HepG2 (cell line): ENCODE measurements at regions not wholly inside any gene's neighbourhood (a gene's known extent, or its start where the extent isn't known, plus 50 kb on each side); places are given as distances from the start of the nearest gene placed in this dataset.
A peak's percentile ranks its signal among the peaks of the same experiment; 100 is the strongest.

Source experiments
- MEF2D ChIP-seq: sonication (generic); formaldehyde crosslinking; IDR thresholded peaks from 2 replicates; pipeline ENCODE4 v1.5.1; 2020; ENCODE audit warnings: mild to moderate bottlenecking, missing genetic modification reagents
- NR2F2 ChIP-seq: IDR thresholded peaks from 2 replicates; pipeline ENCODE4 v1.6.1; 2012; ENCODE audit warnings: low read depth, inconsistent platforms, borderline replicate concordance
- RFX1 ChIP-seq: fragments of 450-650 bp; IDR thresholded peaks from 2 replicates; pipeline ENCODE4 v1.6.1; 2017
- ZC3H4 ChIP-seq: sonication (generic); formaldehyde crosslinking; IDR thresholded peaks from 2 replicates; pipeline ENCODE4 v1.4.0; 2020; ENCODE audit warnings: missing genetic modification reagents, borderline replicate concordance
- ZFP36 ChIP-seq: fragments of 150-350 bp; IDR thresholded peaks from 2 replicates; pipeline ENCODE4 v1.6.1; 2018; ENCODE audit warnings: borderline replicate concordance, low read length, low read depth; ENCODE audit not compliant: partially characterized antibody
- TF ChIP-seq, protein P1 (sequence below): sonication (generic); formaldehyde crosslinking; IDR thresholded peaks from 2 replicates; pipeline ENCODE4 v1.5.1; 2020; ENCODE audit warnings: missing genetic modification reagents, mild to moderate bottlenecking, borderline replicate concordance
- TF ChIP-seq, protein P2 (sequence below): sonication (generic); formaldehyde crosslinking; IDR thresholded peaks from 2 replicates; pipeline ENCODE4 v1.4.0; 2020; ENCODE audit warnings: missing genetic modification reagents, borderline replicate concordance

DNA sequence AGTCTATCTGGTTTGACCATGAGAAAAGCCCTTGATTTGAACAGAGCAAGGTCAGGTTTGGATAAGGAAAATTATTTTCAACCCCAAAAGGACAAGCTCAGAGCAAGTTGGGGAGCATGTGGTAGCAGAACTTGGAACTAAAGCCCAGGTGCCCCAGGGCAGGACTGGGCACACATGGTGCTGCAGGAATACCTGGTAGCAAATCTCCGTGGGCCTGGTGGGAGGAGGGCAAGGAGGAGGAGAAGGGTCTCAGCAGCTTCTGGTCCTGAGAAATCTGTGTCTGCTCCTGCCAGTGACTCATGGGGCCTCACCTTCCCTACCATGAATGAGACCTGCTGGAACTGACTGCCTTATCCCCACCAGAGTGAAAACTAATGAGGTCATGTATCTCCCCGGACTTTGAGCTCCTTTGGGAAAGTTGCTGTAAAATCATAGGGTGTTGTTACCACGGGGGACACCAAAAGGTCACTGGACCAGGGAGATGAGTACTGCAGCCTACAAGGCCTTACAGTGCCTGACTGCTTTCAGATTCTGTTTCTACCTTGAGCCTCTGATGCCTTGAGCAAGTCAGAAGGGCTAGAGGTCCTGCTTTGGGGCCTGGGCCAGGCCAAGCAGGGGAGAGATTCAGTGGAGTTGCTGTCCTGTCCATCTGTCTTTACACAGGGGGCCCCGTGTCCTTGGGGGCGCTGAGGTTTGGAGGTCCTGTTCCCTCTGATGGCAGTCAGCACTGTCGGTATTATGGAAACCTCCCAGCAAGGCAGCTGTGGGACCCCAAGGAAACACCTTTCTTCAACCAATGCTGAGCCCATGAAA is 304.0 kb downstream of the MYCN start (continued):
- TF ChIP-seq, protein P1, sequence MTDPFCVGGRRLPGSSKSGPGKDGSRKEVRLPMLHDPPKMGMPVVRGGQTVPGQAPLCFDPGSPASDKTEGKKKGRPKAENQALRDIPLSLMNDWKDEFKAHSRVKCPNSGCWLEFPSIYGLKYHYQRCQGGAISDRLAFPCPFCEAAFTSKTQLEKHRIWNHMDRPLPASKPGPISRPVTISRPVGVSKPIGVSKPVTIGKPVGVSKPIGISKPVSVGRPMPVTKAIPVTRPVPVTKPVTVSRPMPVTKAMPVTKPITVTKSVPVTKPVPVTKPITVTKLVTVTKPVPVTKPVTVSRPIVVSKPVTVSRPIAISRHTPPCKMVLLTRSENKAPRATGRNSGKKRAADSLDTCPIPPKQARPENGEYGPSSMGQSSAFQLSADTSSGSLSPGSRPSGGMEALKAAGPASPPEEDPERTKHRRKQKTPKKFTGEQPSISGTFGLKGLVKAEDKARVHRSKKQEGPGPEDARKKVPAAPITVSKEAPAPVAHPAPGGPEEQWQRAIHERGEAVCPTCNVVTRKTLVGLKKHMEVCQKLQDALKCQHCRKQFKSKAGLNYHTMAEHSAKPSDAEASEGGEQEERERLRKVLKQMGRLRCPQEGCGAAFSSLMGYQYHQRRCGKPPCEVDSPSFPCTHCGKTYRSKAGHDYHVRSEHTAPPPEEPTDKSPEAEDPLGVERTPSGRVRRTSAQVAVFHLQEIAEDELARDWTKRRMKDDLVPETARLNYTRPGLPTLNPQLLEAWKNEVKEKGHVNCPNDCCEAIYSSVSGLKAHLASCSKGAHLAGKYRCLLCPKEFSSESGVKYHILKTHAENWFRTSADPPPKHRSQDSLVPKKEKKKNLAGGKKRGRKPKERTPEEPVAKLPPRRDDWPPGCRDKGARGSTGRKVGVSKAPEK (CRISPR knock-in tag) = no peak
- TF ChIP-seq NR2F2 = no peak
- no peak for TF ChIP-seq RFX1
- TF ChIP-seq MEF2D (CRISPR knock-in tag) = no peak
- peak; percentile 71 for TF ChIP-seq ZFP36
- no peak for TF ChIP-seq ZC3H4 (CRISPR knock-in tag)
- TF ChIP-seq, protein P2, sequence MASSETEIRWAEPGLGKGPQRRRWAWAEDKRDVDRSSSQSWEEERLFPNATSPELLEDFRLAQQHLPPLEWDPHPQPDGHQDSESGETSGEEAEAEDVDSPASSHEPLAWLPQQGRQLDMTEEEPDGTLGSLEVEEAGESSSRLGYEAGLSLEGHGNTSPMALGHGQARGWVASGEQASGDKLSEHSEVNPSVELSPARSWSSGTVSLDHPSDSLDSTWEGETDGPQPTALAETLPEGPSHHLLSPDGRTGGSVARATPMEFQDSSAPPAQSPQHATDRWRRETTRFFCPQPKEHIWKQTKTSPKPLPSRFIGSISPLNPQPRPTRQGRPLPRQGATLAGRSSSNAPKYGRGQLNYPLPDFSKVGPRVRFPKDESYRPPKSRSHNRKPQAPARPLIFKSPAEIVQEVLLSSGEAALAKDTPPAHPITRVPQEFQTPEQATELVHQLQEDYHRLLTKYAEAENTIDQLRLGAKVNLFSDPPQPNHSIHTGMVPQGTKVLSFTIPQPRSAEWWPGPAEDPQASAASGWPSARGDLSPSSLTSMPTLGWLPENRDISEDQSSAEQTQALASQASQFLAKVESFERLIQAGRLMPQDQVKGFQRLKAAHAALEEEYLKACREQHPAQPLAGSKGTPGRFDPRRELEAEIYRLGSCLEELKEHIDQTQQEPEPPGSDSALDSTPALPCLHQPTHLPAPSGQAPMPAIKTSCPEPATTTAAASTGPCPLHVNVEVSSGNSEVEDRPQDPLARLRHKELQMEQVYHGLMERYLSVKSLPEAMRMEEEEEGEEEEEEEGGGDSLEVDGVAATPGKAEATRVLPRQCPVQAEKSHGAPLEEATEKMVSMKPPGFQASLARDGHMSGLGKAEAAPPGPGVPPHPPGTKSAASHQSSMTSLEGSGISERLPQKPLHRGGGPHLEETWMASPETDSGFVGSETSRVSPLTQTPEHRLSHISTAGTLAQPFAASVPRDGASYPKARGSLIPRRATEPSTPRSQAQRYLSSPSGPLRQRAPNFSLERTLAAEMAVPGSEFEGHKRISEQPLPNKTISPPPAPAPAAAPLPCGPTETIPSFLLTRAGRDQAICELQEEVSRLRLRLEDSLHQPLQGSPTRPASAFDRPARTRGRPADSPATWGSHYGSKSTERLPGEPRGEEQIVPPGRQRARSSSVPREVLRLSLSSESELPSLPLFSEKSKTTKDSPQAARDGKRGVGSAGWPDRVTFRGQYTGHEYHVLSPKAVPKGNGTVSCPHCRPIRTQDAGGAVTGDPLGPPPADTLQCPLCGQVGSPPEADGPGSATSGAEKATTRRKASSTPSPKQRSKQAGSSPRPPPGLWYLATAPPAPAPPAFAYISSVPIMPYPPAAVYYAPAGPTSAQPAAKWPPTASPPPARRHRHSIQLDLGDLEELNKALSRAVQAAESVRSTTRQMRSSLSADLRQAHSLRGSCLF (CRISPR knock-in tag) = no peak
